Kidney (tissue), 13 donors: ENCODE measurements at regions not wholly inside any gene's neighbourhood (a gene's known extent, or its start where the extent isn't known, plus 50 kb on each side); places are given as distances from the start of the nearest gene placed in this dataset.

Source experiments
- DNase-seq, 5 donors: peaks; one replicate each; pipeline ENCODE4 v3.0.0-alpha.2; 2013 to 2020
- FAIRE-seq: peaks from 2 replicates; lab custom pipeline; 2012; peaks lifted over from hg19 to GRCh38; lab: Jason Lieb, UNC
- H3K27ac ChIP-seq, 2 donors: one replicate each; pipeline ENCODE4 v1.7.0; 2013; ENCODE audit warnings: low read depth in 2 of 2, low read length in 2 of 2, inconsistent platforms in 1 of 2
- H3K27me3 ChIP-seq: one replicate; pipeline ENCODE4 v1.7.1; 2013; ENCODE audit warnings: low read length, inconsistent platforms; ENCODE audit not compliant: control insufficient read depth, insufficient read depth
- H3K36me3 ChIP-seq, 3 donors: one replicate each; pipeline versions ENCODE4 v1.7.0 to v1.7.1; 2013; ENCODE audit warnings: low read length in 3 of 3, control low read depth in 1 of 3, inconsistent platforms in 1 of 3; ENCODE audit not compliant: insufficient read depth in 3 of 3, control insufficient read depth in 2 of 3
- H3K4me1 ChIP-seq, 3 donors: one replicate each; pipeline versions ENCODE4 v1.7.0 to v1.7.1; 2013; ENCODE audit warnings: low read length in 3 of 3, inconsistent platforms in 1 of 3, low read depth in 1 of 3; ENCODE audit not compliant: control insufficient read depth in 2 of 3, insufficient read depth in 2 of 3
- H3K4me3 ChIP-seq, 3 donors: one replicate each; pipeline versions ENCODE4 v1.7.0 to v1.8.1; 2013; ENCODE audit warnings: low read length in 3 of 3, control low read depth in 1 of 3, inconsistent platforms in 1 of 3
- H3K9ac ChIP-seq, 3 donors: one replicate each; pipeline versions ENCODE4 v1.7.0 to v1.7.1; 2013; ENCODE audit warnings: low read length in 3 of 3, control low read depth in 1 of 3, inconsistent platforms in 1 of 3
- H3K9me3 ChIP-seq, 3 donors: one replicate each; pipeline versions ENCODE4 v1.7.0 to v1.7.1; 2013; ENCODE audit warnings: low read length in 3 of 3, control low read depth in 1 of 3, inconsistent platforms in 1 of 3; ENCODE audit not compliant: control insufficient read depth in 2 of 3, insufficient read depth in 1 of 3
- CTCF ChIP-seq: IDR thresholded peaks from 3 replicates; pipeline ENCODE4 v1.5.1; 2012; ENCODE audit warnings: mild to moderate bottlenecking, moderate library complexity, borderline replicate concordance; ENCODE audit not compliant: insufficient read depth; ENCODE audit errors: extremely low read depth
- intact Hi-C: fragments of 100-400 bp; cut with DNase I; formaldehyde crosslinking; loops from one replicate; pipeline ENCODE4 v1.11.1; 2022
- donor health status: control.
- donor health status: control.
- donor health status: control.
- donor health status: control.
- donor health status: control.
- donor health status: DM: yes; HTN: yes; CAD: no.
- donor health status: Normal renal cell carcinoma (clear cell type).

GRCh38 chr9:17083258-17083657, 51.6 kb upstream of the CNTLN start:
- intact Hi-C loops = no loop called here
- no peak for TF ChIP-seq CTCF
- Histone ChIP-seq H3K9me3 (no peaks in the 10 kb centered on the region), H3K36me3 (no peaks in the 10 kb centered on the region), H3K4me3 (no peak overlapping the region), H3K9ac (no peak overlapping the region), H3K27me3 (no peaks in the 10 kb centered on the region), H3K27ac (no peak overlapping the region), H3K4me1 (no peaks in the 10 kb centered on the region)
- peak in 1 of 5 donors; percentile 17 for DNase-seq
- no peak for FAIRE-seq

GRCh38 chr9:17082343-17083064, 52.3 kb upstream of the CNTLN start:
- Histone ChIP-seq H3K4me1 (no peaks in the 10 kb centered on the region), H3K9me3 (peaks cover 0 to 2% (median 0%) of the 10 kb centered on the region in 3 donors), H3K27ac (no peak overlapping the region), H3K36me3 (no peaks in the 10 kb centered on the region), H3K9ac (no peak overlapping the region), H3K4me3 (no peak overlapping the region), H3K27me3 (no peaks in the 10 kb centered on the region)
- intact Hi-C loops = no loop called here
- FAIRE-seq (no peak), DNase-seq (peak; percentile 45 to 79 (median 48))
- TF ChIP-seq CTCF = no peak

GRCh38 chr9:17081814-17082213, 53.0 kb upstream of the CNTLN start:
- Histone ChIP-seq H3K9ac (no peak overlapping the region), H3K36me3 (no peaks in the 10 kb centered on the region), H3K27ac (no peak overlapping the region), H3K4me1 (no peaks in the 10 kb centered on the region), H3K4me3 (no peak overlapping the region), H3K27me3 (no peaks in the 10 kb centered on the region), H3K9me3 (peaks cover 0 to 2% (median 0%) of the 10 kb centered on the region in 3 donors)
- TF ChIP-seq CTCF = no peak
- DNase-seq (peak in 2 of 5 donors; percentile 20 to 27), FAIRE-seq (no peak)
- intact Hi-C loops = no loop called here
